KMS-11 (cell line): ENCODE measurements at regions not wholly inside any gene's neighbourhood (a gene's known extent, or its start where the extent isn't known, plus 50 kb on each side); places are given as distances from the start of the nearest gene placed in this dataset.

Source experiments
- H2AFZ ChIP-seq: fragments of 200-600 bp; sonication (generic); 2 replicates; pipeline ENCODE4 v1.6.1; 2016; ENCODE audit warnings: antibody characterized with exemption, mixed run types, low read depth
- H3K27ac ChIP-seq: fragments of 200-600 bp; sonication (generic); 2 replicates; pipeline ENCODE4 v1.6.1; 2016; ENCODE audit warnings: mild to moderate bottlenecking, mixed run types
- H3K27me3 ChIP-seq: fragments of 200-600 bp; sonication (generic); 2 replicates; pipeline ENCODE4 v1.6.1; 2017; ENCODE audit warnings: mild to moderate bottlenecking, low read depth, mixed run types, moderate library complexity; ENCODE audit not compliant: insufficient read depth
- H3K36me3 ChIP-seq: fragments of 200-600 bp; sonication (generic); 2 replicates; pipeline ENCODE4 v1.6.1; 2017; ENCODE audit warnings: mild to moderate bottlenecking, mixed run types; ENCODE audit not compliant: insufficient read depth
- H3K4me1 ChIP-seq: fragments of 200-600 bp; sonication (generic); 2 replicates; pipeline ENCODE4 v1.6.1; 2016; ENCODE audit warnings: mild to moderate bottlenecking, low read depth, mixed run types; ENCODE audit not compliant: poor library complexity, severe bottlenecking
- H3K4me2 ChIP-seq: fragments of 200-600 bp; sonication (generic); 2 replicates; pipeline ENCODE4 v1.7.0; 2016; ENCODE audit warnings: mild to moderate bottlenecking, mixed run types
- H3K4me3 ChIP-seq: fragments of 200-600 bp; sonication (generic); IDR thresholded peaks from 2 replicates; pipeline ENCODE4 v1.6.1; 2017; ENCODE audit warnings: low read depth, low read length, mixed read lengths; ENCODE audit not compliant: insufficient read depth
- H3K79me2 ChIP-seq: fragments of 200-600 bp; sonication (generic); 2 replicates; pipeline ENCODE4 v1.6.1; 2016; ENCODE audit warnings: low read depth, mixed run types; ENCODE audit not compliant: insufficient read depth
- H3K9ac ChIP-seq: fragments of 200-600 bp; sonication (generic); 2 replicates; pipeline ENCODE4 v1.6.1; 2016; ENCODE audit warnings: mild to moderate bottlenecking, mixed run types
- H4K20me1 ChIP-seq: fragments of 200-600 bp; sonication (generic); 2 replicates; pipeline ENCODE4 v1.6.1; 2016; ENCODE audit warnings: mild to moderate bottlenecking, mixed run types; ENCODE audit not compliant: insufficient read depth
- CTCF ChIP-seq: fragments of 200-600 bp; sonication (generic); conservative IDR thresholded peaks from 2 replicates; pipeline ENCODE4 v1.6.1; 2017; ENCODE audit warnings: low read depth, mild to moderate bottlenecking, antibody characterized with exemption, low read length, moderate library complexity, mixed read lengths

- Histone ChIP-seq H3K4me2 (no peak overlapping the region), H3K79me2 (no peaks in the 10 kb centered on the region), H2AFZ (no peak overlapping the region), H3K27me3 (peaks cover 79% of the 10 kb centered on the region), H3K27ac (no peak overlapping the region), H3K9ac (no peak overlapping the region), H3K4me3 (no peak overlapping the region), H3K4me1 (no peaks in the 10 kb centered on the region), H3K36me3 (no peaks in the 10 kb centered on the region), H4K20me1 (no peaks in the 10 kb centered on the region)
- no peak for TF ChIP-seq CTCF
These were observed 172.8 kb downstream of the RBFOX3 start for GRCh38 chr17:79438058-79438457.

DNA sequence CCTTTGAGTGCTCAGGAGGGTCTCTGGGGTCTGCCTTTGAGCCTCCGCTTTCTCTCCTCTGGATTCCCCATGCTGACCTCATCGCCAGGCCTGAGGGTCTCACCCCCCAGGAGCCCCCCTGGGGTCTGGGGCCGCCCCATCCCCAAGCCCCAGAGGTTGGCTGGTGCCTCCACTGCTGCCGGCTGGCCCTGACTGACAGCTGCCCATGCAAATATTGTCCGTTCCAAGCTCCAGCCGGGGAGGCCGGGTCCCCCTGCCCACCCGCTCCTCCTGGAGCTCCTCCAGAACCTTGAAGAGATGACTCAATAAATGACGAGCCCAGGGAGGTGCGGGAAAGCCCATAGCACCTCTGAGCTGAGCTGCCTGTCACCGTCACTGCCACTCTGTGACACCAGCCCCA is 173.8 kb downstream of the RBFOX3 start:
- H3K4me3 ChIP-seq, result no peak overlapping the region
- no peaks in the 10 kb centered on the region for H3K79me2 ChIP-seq
- no peaks in the 10 kb centered on the region for H4K20me1 ChIP-seq
- no peak overlapping the region for H3K27ac ChIP-seq
- H3K4me1 ChIP-seq, result no peaks in the 10 kb centered on the region
- no peak overlapping the region for H3K4me2 ChIP-seq
- no peaks in the 10 kb centered on the region for H3K36me3 ChIP-seq
- no peak for TF ChIP-seq CTCF
- peaks cover 85% of the 10 kb centered on the region for H3K27me3 ChIP-seq
- H2AFZ ChIP-seq, result no peak overlapping the region
- H3K9ac ChIP-seq, result no peak overlapping the region

DNA sequence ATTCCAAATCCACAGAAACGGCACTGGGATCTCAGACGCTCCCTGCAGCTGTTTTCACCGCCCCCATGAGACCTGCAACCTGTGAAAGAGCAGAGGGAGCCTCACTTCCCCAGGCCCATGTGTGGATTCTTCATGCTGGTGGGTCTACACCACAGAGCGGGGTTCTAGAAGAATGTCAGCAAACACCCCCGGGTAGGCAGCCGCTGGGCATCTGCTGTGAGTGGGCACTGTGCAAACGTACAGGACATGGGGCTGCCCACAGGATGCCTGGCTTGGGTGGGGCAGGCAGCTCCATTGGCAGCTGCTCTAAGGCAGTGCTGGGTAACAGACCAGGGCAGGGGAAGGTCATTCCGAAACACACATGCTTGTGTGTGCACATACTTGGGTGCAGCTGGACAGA is 174.9 kb downstream of the RBFOX3 start:
- Histone ChIP-seq H3K4me2 (no peak overlapping the region), H4K20me1 (no peaks in the 10 kb centered on the region), H3K9ac (no peak overlapping the region), H3K27me3 (peaks cover 96% of the 10 kb centered on the region), H3K79me2 (no peaks in the 10 kb centered on the region), H3K4me1 (no peaks in the 10 kb centered on the region), H3K27ac (no peak overlapping the region), H2AFZ (no peak overlapping the region), H3K4me3 (no peak overlapping the region), H3K36me3 (no peaks in the 10 kb centered on the region)
- no peak for TF ChIP-seq CTCF

DNA sequence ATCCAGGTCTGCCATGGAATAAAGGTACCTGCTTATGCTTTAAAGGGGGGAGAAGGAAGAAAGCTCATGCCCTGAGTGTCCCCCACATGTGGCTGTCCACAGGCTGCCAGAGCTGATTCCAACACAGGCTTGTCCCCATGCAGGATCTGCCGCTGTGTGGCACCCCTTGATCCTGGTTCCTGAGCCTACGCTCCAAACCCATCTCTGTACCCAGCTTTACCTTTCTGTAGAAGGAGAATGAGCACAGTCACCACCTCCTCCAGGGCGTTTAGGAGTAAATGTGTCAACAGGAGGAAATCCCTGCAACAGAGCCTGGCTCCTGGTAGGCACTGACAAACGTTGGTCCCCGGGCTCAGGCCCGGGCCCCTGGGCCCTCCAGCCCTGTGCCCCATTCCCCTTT is 175.6 kb downstream of the RBFOX3 start:
- Histone ChIP-seq H3K27ac (no peak overlapping the region), H3K4me2 (no peak overlapping the region), H2AFZ (no peak overlapping the region), H3K36me3 (no peaks in the 10 kb centered on the region), H3K4me3 (no peak overlapping the region), H3K27me3 (peaks cover 97% of the 10 kb centered on the region), H3K79me2 (no peaks in the 10 kb centered on the region), H3K4me1 (no peaks in the 10 kb centered on the region), H4K20me1 (no peaks in the 10 kb centered on the region), H3K9ac (no peak overlapping the region)
- no peak for TF ChIP-seq CTCF

GRCh38 chr17:79434215-79434614 is 176.6 kb downstream of the RBFOX3 start:
- no peak overlapping the region for H3K4me2 ChIP-seq
- H3K79me2 ChIP-seq, result no peaks in the 10 kb centered on the region
- H3K4me3 ChIP-seq, result no peak overlapping the region
- no peaks in the 10 kb centered on the region for H3K4me1 ChIP-seq
- H3K36me3 ChIP-seq, result no peaks in the 10 kb centered on the region
- TF ChIP-seq CTCF, result no peak
- peaks cover 97% of the 10 kb centered on the region for H3K27me3 ChIP-seq
- no peak overlapping the region for H2AFZ ChIP-seq
- H4K20me1 ChIP-seq, result no peaks in the 10 kb centered on the region
- no peak overlapping the region for H3K27ac ChIP-seq
- H3K9ac ChIP-seq, result no peak overlapping the region
